Fibroblast of the conjunctiva (primary cell): ENCODE measurements at regions not wholly inside any gene's neighbourhood (a gene's known extent, or its start where the extent isn't known, plus 50 kb on each side); places are given as distances from the start of the nearest gene placed in this dataset.

ENCODE experiments used
- DNase-seq: peaks from one replicate; pipeline ENCODE4 v3.0.0-alpha.2; 2010; ENCODE audit warnings: low read depth

- no peak for DNase-seq
Observed at GRCh38 chrX:4878640-4879039, 1165.2 kb upstream of the PRKX start.

GRCh38 chrX:4876268-4876667 is 1162.8 kb upstream of the PRKX start:
- DNase-seq, result no peak

GRCh38 chrX:4851534-4851933 is 1138.1 kb upstream of the PRKX start:
- no peak for DNase-seq

- no peak for DNase-seq
Observed at GRCh38 chrX:4850312-4850711, 1136.9 kb upstream of the PRKX start.

GRCh38 chrX:4844376-4844775 is 1130.9 kb upstream of the PRKX start:
- no peak for DNase-seq

GRCh38 chrX:4841216-4841745 is 1127.8 kb upstream of the PRKX start:
- no peak for DNase-seq

- no peak for DNase-seq
Observed at GRCh38 chrX:4831574-4831973, 1118.1 kb upstream of the PRKX start.

- no peak for DNase-seq
Observed at GRCh38 chrX:4830880-4831557, 1117.6 kb upstream of the PRKX start.

- DNase-seq, result no peak
Observed at GRCh38 chrX:4825550-4825949, 1112.1 kb upstream of the PRKX start.

- no peak for DNase-seq
Observed at GRCh38 chrX:4809571-4809970, 1096.1 kb upstream of the PRKX start.

- no peak for DNase-seq
Observed at GRCh38 chrX:4805502-4805901, 1092.1 kb upstream of the PRKX start.

GRCh38 chrX:4800756-4801155 is 1087.3 kb upstream of the PRKX start:
- DNase-seq, result no peak

GRCh38 chrX:4787971-4788370 is 1074.5 kb upstream of the PRKX start:
- no peak for DNase-seq

GRCh38 chrX:4764888-4765287 is 1051.4 kb upstream of the PRKX start:
- DNase-seq, result peak; percentile 10

- no peak for DNase-seq
Observed at GRCh38 chrX:4762196-4762595, 1048.7 kb upstream of the PRKX start.

GRCh38 chrX:4754878-4755604 is 1041.6 kb upstream of the PRKX start:
- DNase-seq, result no peak

- DNase-seq, result no peak
Observed at GRCh38 chrX:4741024-4741423, 1027.6 kb upstream of the PRKX start.

- DNase-seq, result no peak
Observed at GRCh38 chrX:4735299-4735698, 1021.9 kb upstream of the PRKX start.

GRCh38 chrX:4710618-4711433 is 997.4 kb upstream of the PRKX start:
- DNase-seq, result no peak

- DNase-seq, result no peak
Observed at GRCh38 chrX:4708970-4709760, 995.7 kb upstream of the PRKX start.

GRCh38 chrX:4706961-4707360 is 993.5 kb upstream of the PRKX start:
- DNase-seq, result no peak

- no peak for DNase-seq
Observed at GRCh38 chrX:4690521-4690920, 977.1 kb upstream of the PRKX start.
